H1 (cell line): ENCODE measurements at regions not wholly inside any gene's neighbourhood (a gene's known extent, or its start where the extent isn't known, plus 50 kb on each side); places are given as distances from the start of the nearest gene placed in this dataset.

ENCODE experiments used
- SIN3A ChIP-seq, 2 experiments: IDR thresholded peaks in 1 of 2; conservative IDR thresholded peaks in 1 of 2; 2 replicates each; pipeline ENCODE4 v1.6.1; 2011 to 2012; ENCODE audit warnings: low read length in 2 of 2, improper control_type of control experiment in 1 of 2, low read depth in 1 of 2, mild to moderate bottlenecking in 1 of 2
- SP2 ChIP-seq: IDR thresholded peaks from 2 replicates; pipeline ENCODE4 v1.6.1; 2012; ENCODE audit warnings: mild to moderate bottlenecking, low read length, inconsistent platforms
- SRF ChIP-seq: IDR thresholded peaks from 2 replicates; pipeline ENCODE4 v1.6.1; 2011; ENCODE audit warnings: mild to moderate bottlenecking, low read depth, low read length, moderate library complexity
- TF ChIP-seq, protein P1 (sequence below): IDR thresholded peaks from 2 replicates; pipeline ENCODE4 v1.6.1; 2012; ENCODE audit warnings: low read length, inconsistent platforms
- TF ChIP-seq, protein P2 (sequence below), 3 experiments: IDR thresholded peaks; 1 replicate in 2 of 3; 2 replicates in 1 of 3; pipeline versions ENCODE4 v1.5.1 to v1.6.1; 2011; ENCODE audit warnings: low read length in 3 of 3, mild to moderate bottlenecking in 3 of 3, inconsistent platforms in 2 of 3, low read depth in 1 of 3, moderate library complexity in 1 of 3; ENCODE audit not compliant: insufficient read depth in 1 of 3; ENCODE audit errors: control extremely low read depth in 1 of 3
- TF ChIP-seq, protein P3 (sequence below): IDR thresholded peaks from 2 replicates; pipeline ENCODE4 v1.6.1; 2011; ENCODE audit warnings: low read length, improper control_type of control experiment

DNA sequence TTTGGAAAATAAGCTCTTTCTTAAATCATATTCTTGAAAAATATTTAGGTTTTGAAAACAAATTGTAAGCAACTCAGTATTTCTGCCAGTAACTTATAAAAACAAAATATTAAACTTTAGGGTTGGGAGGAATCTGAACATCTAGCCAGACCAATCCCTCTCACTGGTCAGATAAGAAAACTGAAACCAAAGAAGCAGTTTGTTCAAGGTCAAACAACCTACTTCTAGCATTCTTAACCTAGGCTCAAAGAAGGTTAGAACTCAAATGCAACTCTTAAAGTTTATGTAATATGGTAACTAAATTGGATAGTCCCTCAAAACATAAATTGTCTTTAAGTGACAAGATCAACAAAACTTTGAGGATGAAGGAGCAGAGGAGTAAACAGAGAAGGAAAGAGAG is 374.9 kb upstream of the TNC start:
- no peak for TF ChIP-seq SP2
- TF ChIP-seq, protein P1, sequence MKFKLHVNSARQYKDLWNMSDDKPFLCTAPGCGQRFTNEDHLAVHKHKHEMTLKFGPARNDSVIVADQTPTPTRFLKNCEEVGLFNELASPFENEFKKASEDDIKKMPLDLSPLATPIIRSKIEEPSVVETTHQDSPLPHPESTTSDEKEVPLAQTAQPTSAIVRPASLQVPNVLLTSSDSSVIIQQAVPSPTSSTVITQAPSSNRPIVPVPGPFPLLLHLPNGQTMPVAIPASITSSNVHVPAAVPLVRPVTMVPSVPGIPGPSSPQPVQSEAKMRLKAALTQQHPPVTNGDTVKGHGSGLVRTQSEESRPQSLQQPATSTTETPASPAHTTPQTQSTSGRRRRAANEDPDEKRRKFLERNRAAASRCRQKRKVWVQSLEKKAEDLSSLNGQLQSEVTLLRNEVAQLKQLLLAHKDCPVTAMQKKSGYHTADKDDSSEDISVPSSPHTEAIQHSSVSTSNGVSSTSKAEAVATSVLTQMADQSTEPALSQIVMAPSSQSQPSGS: no peak
- TF ChIP-seq SRF: no peak
- TF ChIP-seq, protein P2, sequence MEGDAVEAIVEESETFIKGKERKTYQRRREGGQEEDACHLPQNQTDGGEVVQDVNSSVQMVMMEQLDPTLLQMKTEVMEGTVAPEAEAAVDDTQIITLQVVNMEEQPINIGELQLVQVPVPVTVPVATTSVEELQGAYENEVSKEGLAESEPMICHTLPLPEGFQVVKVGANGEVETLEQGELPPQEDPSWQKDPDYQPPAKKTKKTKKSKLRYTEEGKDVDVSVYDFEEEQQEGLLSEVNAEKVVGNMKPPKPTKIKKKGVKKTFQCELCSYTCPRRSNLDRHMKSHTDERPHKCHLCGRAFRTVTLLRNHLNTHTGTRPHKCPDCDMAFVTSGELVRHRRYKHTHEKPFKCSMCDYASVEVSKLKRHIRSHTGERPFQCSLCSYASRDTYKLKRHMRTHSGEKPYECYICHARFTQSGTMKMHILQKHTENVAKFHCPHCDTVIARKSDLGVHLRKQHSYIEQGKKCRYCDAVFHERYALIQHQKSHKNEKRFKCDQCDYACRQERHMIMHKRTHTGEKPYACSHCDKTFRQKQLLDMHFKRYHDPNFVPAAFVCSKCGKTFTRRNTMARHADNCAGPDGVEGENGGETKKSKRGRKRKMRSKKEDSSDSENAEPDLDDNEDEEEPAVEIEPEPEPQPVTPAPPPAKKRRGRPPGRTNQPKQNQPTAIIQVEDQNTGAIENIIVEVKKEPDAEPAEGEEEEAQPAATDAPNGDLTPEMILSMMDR (IDR thresholded peaks at IDR 0.05; ENCODE audit: control extremely low read depth in 1 of 3, insufficient read depth in 1 of 3, low read depth in 1 of 3, low read length in 3 of 3): no peak
- TF ChIP-seq, protein P3, sequence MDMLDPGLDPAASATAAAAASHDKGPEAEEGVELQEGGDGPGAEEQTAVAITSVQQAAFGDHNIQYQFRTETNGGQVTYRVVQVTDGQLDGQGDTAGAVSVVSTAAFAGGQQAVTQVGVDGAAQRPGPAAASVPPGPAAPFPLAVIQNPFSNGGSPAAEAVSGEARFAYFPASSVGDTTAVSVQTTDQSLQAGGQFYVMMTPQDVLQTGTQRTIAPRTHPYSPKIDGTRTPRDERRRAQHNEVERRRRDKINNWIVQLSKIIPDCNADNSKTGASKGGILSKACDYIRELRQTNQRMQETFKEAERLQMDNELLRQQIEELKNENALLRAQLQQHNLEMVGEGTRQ: no peak
- TF ChIP-seq SIN3A (conservative IDR thresholded peaks at IDR 0.05 in 1 of 2, IDR thresholded peaks at IDR 0.05 in 1 of 2; ENCODE audit: low read depth in 1 of 2, low read length in 2 of 2): no peak
